ENCODE measurements at regions not wholly inside any gene's neighbourhood (a gene's known extent, or its start where the extent isn't known, plus 50 kb on each side); places are given as distances from the start of the nearest gene placed in this dataset.

- TF ChIP-seq USF2 (IDR thresholded peaks at IDR 0.05; ENCODE audit: low read depth, low read length) = no peak
- TF ChIP-seq POLR2A (IDR thresholded peaks at IDR 0.05; ENCODE audit: low read depth, low read length) = no peak
- TF ChIP-seq, protein P1, sequence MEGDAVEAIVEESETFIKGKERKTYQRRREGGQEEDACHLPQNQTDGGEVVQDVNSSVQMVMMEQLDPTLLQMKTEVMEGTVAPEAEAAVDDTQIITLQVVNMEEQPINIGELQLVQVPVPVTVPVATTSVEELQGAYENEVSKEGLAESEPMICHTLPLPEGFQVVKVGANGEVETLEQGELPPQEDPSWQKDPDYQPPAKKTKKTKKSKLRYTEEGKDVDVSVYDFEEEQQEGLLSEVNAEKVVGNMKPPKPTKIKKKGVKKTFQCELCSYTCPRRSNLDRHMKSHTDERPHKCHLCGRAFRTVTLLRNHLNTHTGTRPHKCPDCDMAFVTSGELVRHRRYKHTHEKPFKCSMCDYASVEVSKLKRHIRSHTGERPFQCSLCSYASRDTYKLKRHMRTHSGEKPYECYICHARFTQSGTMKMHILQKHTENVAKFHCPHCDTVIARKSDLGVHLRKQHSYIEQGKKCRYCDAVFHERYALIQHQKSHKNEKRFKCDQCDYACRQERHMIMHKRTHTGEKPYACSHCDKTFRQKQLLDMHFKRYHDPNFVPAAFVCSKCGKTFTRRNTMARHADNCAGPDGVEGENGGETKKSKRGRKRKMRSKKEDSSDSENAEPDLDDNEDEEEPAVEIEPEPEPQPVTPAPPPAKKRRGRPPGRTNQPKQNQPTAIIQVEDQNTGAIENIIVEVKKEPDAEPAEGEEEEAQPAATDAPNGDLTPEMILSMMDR (conservative IDR thresholded peaks at IDR 0.05; ENCODE audit: low read depth, low read length) = no peak
- TF ChIP-seq RAD21 (IDR thresholded peaks at IDR 0.05; ENCODE audit: low read length) = no peak
- TF ChIP-seq MXI1 (IDR thresholded peaks at IDR 0.05; ENCODE audit: borderline replicate concordance, low read depth, low read length) = no peak
- no peak for TF ChIP-seq ELK1 (IDR thresholded peaks at IDR 0.05; ENCODE audit: borderline replicate concordance, low read depth, low read length)
- no peak for TF ChIP-seq CEBPB (IDR thresholded peaks at IDR 0.05; ENCODE audit: low read depth, low read length)
- no peak for TF ChIP-seq CHD1 (IDR thresholded peaks at IDR 0.05; ENCODE audit: low read depth, low read length)
- no peak for TF ChIP-seq MAFK (IDR thresholded peaks at IDR 0.05; ENCODE audit: low read depth, low read length)
- no peak for TF ChIP-seq MAZ (IDR thresholded peaks at IDR 0.05; ENCODE audit: borderline replicate concordance, low read depth, low read length)
- TF ChIP-seq FOS (IDR thresholded peaks at IDR 0.05; ENCODE audit: low read depth, low read length) = no peak
- no peak for TF ChIP-seq SMC3 (IDR thresholded peaks at IDR 0.05; ENCODE audit: low read depth, low read length)
Measured at GRCh38 chr2:11092701-11093335, 62.4 kb upstream of the SLC66A3 start.
